Activated CD4-positive, alpha-beta T cell treated with anti-CD3 and anti-CD28 coated beads for 24 hours (primary cell): ENCODE measurements at regions not wholly inside any gene's neighbourhood (a gene's known extent, or its start where the extent isn't known, plus 50 kb on each side); places are given as distances from the start of the nearest gene placed in this dataset.

Source experiments
- DNase-seq, 2 donors: peaks; one replicate each; pipeline ENCODE4 v3.0.0-alpha.2; 2020; ENCODE audit warnings: low read depth in 2 of 2

DNA sequence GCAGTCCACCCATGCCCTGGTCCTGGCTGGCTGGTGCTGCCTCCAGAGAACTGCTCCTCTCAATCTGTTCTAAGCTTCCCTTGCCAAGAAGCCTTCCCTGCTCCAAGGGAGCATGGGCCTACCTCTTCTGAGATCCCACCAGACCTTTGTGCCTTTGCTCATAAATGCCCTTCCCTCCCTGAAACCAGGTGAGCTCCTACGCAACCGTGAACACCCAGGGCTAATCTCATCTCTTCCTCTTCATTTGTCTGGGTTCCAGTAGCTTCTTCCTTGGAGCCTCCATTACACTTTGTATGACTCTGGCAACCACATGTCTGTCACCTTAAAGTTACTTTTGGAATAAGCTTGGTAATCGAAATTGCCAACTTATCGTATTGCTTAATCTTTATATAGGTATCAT lies 270.6 kb downstream of the PBX3 start:
- DNase-seq = no peak

DNA sequence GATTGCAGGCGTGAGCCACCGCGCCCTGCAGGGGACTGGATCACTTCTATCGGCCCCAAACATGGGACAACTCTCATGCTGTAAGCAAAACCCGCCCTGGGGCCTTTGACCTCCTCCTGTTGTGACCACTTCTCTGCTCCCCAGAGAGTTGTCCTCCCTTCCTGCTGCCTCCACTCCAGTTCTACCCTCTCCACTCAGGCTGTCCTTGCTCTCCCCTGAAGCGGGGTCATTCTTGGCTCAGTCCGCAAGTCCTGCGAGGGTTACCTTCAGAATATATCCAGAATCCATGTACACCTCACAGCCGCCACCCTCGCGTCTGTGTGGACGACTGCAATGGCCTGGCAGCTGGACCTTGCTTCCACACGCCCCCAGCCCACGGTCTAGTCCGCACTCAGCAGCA lies 273.7 kb downstream of the PBX3 start:
- DNase-seq = no peak

DNA sequence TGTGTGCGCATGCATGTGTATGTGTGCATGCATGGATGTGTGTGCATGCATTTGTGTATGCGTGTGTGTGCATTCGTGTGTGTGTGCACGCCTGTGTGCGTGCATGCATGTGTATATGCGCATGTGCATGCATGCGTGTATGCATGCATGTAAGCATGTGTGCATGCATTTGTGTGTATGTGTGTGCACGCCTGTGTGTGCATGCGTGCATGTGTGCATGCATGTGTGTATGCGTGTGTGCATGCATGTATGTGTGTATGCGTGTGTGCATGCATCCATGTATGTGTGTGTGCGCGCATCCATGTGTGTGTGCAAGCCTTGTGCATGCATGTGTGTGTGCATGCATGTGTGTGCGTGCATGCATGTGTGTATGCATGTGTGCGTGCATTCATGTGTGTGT lies 276.8 kb downstream of the PBX3 start:
- DNase-seq = no peak

- DNase-seq = no peak
These were observed 277.5 kb downstream of the PBX3 start for GRCh38 chr9:126024581-126025230.

DNA sequence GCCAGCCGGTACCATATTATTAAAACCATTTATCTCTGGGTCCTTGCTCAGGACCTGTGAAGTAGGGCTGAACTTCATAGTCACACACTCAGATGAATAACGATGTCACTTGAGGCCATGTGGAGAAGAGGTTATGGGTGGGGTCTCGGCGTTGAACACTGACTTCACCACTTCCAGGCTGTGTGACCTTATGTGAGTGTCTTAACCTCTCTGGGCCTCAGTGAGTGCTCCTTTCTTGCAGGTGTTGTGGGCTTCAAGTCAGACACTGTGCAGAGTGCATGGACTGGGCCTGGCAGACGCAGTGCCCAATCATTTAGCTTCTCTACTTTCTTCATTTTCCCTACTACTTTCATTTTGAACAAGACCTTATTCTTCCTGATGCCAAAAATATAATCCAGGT lies 278.8 kb downstream of the PBX3 start:
- DNase-seq = no peak

DNA sequence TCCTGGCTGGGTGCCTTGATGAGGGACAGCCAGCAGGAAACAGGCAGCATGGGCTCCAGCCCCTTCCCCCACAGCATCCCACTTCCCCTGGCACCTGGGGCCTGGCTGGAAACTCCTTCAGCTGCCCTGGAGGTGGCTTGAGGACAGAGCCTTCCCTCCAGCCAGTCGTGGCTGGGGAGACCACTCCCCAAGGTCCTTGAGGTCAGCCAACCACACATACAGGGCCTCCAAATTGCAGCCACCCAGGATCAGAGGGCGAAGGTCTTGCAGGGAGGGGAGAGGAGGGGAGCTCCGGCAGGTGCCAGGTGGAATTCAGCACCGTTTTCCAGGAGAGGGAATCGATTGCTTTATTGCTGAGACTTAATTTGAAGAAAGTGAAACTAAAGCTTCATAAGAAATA lies 280.4 kb downstream of the PBX3 start:
- no peak for DNase-seq

DNA sequence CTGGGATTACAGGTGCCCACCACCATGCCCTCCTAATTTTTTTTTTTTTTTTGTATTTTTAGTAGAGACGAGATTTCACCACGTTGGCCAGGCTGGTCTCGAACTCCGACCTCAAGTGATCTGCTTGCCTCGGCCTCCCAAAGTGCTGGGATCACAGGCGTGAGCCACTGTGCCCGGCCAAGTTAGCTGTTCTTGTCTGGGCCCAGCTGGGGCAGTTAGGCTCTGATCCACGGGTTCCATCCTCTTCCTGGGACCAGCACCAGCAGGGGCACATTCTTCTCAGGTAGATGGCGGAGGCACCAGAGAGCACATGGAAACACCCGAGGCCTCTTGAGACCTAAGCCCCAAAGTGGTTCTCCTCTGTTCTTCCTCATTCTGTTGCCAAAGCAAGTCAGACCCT lies 281.6 kb downstream of the PBX3 start:
- no peak for DNase-seq

DNA sequence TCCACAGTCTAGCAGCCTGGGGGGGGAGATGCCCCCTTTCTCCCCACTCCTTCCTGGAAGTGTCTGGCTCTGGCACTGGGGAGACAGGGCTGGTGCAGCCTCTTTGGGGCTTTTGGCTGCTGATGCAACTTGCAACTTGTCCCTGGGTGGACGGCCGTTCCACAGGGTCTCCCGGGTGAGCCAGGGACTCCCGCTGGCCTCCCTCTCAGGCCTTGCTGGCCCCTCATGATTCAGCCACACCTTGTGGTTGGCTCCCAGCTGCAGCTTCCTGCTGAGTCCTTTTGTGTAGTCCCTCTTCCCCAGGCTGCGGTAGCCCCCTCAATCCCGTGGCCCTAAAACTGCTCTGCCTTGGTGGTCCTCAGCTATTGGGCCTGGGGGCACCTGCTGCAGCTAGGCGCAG lies 283.5 kb downstream of the PBX3 start:
- DNase-seq = no peak

DNA sequence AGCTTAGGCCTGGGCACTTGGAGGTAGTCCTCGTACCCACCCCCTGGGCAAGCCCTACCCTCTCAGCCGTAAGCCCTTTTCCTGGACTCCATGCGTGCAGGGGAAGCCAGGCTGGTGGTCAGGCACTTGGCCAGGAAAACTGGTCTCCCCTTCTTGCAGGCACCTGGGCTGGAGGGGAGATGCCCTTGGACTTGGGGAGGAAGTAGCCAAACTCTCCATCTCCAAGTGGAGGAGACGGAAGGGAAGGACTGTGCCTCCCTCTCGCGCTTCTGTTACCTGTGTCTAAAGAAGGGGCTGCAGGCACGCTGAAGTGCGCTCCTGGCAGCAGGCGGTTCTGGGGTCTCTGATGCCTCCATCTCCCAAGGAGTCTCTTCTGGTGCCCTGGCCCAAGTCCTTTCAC lies 283.9 kb downstream of the PBX3 start:
- no peak for DNase-seq

GRCh38 chr9:126032135-126032534 lies 285.0 kb downstream of the PBX3 start:
- no peak for DNase-seq

GRCh38 chr9:126033318-126033717 lies 286.1 kb downstream of the PBX3 start:
- no peak for DNase-seq

- no peak for DNase-seq
These were observed 286.8 kb downstream of the PBX3 start for GRCh38 chr9:126033956-126034355.

DNA sequence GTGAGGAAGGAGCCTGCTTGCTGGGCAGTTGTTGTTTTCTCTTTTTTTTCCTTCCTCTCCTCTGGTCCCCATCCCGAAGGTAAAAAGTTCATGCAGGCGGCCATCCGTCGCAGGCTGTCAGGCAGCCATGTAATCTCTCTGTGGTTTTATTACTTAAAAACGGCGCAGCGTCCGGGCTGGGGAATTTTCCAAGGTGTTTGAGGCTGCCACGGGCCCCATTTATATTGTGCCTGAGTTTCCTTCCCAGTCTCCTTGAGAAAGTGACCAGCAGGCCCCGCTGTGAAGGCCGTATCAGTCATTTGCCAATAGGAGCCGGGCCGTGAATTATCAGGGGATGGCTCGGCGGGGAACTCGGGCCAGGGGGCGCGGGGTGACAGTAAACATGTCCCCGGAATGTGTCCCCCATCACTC lies 289.7 kb downstream of the PBX3 start:
- no peak for DNase-seq

DNA sequence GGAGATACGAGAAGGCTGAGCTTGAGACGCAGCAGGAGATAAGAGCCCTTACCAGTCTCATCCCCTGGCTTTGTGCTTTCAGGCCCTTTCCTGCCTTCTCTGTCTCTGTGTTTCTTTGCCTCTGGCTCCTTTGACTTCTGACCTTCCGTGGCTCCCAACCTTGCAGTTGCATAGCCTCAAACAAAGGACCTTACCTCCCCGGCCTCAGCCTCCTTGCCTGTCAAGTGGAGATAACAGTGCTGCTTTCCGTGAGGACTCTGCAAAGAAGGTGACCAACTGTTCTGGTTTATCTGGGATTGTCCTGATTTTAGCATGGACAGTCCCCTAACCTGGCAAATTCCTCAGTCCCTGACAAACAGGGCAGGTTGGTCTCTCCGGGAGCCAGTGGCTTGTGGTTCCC lies 287.8 kb upstream of the MVB12B start:
- DNase-seq = no peak

DNA sequence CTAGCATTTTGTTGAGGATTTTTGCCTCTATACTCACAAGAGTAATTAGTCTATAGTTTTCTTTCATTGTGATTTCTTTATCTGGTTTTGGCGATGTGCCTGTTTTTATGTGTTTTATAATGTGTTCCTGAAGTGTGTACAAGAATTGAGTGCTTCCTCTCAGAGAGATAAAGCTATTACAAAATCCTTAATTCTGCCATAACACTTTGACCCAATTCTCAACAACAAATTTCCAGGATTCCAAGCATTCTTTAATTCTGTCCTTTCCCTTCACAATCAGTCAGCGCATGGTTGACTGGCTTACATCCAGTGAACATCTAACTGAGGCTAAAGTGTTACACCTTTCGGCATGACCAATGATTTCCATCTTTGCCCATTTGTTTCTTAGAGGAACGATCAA lies 282.9 kb upstream of the MVB12B start:
- DNase-seq = no peak

GRCh38 chr9:126049088-126049487 lies 277.5 kb upstream of the MVB12B start:
- no peak for DNase-seq

DNA sequence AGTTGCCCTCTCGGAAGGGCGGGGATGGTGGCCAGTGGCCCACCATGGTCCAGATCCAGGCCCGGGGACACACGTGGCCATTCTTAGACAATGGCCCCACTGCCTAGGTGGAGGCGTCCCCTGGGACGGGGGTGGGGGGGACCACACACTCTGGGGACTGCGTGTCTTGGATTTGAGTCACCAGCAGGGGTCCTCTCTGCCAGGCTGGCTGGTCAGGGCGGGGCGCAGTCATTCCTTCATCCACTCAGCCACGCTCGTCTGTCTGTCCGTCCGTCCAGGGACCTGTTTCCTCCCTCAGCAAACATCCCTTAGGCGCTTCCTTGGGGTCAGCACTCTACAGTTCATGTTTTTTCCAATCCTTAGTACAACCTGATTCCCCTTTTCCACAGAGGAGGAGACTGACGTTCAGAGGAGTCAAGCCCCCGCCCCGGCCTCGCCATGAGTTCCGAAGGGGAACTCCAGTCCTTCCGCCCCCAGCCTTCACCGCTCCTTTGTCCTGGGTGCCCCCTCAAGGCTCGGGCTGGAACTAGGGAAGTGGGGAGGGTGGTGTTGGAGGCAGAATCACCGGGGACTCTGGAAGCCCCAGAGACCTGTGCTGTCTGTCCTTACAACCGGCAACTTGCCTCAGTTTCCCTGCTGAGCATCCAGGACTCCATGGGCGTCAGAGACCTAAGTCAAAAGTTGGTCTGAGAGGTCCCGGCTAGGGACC lies 276.6 kb upstream of the MVB12B start:
- DNase-seq = no peak

DNA sequence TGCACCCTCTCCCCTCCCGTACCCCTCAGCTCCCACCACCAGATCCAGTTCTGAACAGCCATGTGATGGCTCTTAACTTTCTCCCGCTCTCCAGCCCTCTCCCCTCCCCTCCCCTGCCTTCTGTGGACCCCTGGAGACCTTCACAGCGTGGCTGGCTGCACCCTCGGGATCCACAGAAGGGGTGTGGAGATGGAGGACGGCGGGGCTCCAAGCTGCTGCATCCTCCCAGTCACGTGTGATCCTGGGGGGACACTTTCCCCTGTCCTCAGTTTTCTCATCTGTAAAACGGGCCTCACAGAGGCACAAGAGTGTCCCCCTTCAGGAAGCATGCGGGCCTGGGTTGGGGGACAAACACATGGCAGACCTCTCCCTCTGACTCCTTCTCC lies 276.0 kb upstream of the MVB12B start:
- DNase-seq = no peak

DNA sequence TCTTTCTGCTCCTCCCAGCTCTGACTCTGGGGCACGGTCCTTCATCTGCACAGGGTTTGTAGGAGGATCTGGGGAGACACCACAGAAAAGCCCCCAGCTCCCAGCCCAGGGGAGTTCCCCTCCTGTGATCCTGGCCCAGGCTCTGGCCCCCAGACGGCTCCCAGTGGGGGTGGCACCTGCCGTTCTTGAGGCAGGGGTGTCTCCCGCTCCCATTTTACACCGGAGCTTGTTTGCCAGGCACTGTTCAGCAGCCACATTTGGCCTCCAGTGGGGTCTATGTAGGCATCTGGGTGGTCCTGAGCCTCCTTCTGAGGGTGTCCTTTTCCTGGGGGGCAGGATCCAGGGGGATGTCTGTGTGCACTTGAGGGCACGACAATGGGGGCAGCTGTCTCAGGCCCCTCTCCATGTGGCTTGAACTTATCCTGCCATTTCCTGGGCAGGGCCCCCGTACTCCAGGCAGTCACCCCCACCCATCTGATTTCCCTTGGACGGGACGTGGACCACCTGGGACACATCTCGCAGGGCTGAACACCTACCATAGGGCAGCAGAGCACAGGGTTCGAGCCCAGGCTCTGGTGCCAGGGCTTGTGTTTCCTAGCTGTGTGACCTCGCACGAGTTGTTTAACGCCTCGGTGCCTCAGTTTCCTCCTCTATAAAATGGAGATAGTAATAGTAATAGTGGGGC lies 275.0 kb upstream of the MVB12B start:
- DNase-seq = no peak

DNA sequence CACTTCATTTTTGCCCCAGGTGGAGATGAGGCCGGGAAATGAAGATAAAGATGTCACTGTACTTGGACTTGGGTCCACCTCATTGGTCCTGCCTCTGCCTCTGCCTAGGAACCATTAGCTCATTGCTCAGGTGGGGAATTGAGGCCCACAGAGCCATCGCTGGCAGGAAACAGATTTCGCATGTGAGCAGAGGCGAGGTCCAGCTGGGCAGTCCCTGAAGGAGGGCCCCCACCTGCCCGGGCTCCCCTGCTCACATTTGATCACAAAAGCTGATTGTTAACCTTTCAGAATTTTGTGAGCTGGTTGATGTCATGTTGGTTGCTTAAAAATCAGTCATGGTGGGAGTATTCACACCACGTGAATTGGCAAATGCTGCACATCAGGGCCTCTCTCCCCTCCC lies 273.8 kb upstream of the MVB12B start:
- DNase-seq = no peak

GRCh38 chr9:126053913-126054312 lies 272.7 kb upstream of the MVB12B start:
- DNase-seq = no peak

DNA sequence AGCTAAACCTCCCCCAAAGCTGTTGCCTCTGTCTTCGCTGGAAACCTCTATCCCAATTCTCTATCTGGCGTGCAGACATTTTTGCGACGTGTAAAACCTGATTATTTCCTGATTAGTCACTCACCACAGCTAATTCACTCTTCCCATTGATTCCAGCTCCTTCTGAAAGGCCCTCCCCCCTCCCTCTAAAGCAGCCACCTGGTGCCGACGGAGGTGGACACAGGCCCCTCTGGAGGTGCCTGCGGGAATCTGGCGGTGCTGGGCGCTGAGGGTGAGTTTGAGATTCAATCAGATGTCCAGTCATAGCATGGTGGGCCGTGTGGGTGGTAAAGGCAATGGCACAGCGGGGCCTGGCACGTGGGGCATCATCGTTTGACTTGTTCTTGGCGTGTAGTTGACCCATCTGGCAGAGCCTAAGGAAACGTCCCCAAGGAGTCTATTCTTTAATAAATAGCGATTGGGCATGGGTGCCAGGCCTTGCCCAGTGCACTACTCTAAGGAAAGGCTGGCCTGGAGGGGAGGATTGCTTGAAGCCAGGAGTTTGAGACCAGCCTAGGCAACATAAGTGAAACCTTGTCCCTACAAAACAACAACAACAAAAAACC lies 271.1 kb upstream of the MVB12B start:
- DNase-seq = no peak
